ENCODE measurements at regions not wholly inside any gene's neighbourhood (a gene's known extent, or its start where the extent isn't known, plus 50 kb on each side); places are given as distances from the start of the nearest gene placed in this dataset.

GRCh38 chr3:3560591-3561311, 238.5 kb upstream of the LRRN1 start:
- DNase-seq (ENCODE audit: low spot score), result no peak

DNA sequence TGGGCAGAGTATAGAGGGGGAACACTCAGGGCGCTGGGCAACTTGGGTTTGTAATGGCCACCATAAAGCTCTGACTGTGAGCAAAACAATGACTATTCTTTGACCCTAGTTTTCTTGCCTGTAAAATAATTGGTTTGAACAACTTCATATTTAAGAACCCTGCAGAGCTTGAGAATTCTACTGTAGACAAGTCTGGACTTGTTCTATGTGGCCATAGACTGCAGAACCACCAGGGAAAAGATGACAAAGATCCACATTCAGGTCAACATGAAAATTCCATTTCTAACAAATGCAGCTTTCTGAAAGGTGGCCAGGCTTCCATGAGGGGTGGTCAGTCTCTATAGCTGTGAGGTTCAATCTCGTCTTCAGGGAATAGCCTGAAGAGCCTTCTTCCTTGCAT, 239.4 kb upstream of the LRRN1 start:
- DNase-seq (ENCODE audit: low spot score), result no peak

DNA sequence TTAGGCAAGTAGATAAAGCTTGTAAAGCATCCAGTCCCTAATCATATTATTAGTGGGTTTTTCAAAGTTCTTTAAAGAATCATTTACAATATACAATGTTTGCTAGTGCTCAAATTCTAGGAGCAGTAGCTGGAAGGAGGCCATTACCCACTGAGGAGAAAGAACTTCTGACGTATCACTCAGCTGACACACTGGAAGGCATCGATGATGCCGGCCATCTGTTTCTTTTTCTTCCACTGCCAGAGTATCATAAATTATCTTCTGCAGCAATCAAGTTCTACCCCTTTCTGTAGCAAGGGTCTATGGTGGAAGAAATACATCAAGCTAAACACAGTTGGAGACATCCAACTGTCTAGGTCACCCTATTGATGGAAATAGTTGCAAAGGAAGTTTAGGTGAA, 243.2 kb upstream of the LRRN1 start:
- DNase-seq (ENCODE audit: low spot score), result no peak

GRCh38 chr3:3553236-3553635, 246.0 kb upstream of the LRRN1 start:
- no peak for DNase-seq (ENCODE audit: low spot score)

DNA sequence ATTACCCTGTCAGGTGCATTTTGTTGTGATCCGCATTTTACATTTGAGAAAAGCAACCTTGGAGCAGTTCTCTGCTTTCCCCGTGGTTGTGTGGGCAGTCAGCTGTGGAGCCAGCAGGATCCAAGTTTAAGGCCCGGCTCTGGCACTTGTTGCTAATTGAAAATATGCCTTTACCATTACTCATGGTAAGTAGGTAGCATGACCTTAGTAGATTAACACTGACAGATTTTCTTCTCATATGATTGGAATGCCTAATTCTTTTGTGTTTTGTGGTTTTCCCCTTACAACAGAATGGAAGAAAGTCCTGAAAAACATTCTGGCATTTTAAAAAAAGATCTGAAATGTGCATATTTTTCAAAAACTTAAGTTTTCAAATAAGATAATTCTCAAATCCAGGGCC, 246.5 kb upstream of the LRRN1 start:
- DNase-seq (ENCODE audit: low spot score), result no peak

DNA sequence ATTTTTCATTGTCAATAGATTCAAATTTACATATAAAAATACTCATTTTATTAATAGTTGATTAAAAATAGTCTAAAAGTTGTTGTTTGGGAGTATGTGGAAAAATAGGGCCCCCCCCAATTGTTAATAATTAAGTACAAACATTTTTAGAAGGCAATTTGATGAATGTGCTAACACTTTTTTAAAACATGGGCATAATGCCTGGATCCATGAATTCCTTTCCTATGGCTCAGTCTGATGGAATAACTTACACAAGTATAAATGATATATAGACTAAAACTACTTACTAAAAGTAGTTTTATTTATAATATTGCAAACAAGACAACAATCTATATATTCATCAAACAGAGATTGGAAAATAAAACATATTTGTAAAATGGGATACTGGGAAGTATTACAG, 247.2 kb upstream of the LRRN1 start:
- DNase-seq (ENCODE audit: low spot score), result no peak

DNA sequence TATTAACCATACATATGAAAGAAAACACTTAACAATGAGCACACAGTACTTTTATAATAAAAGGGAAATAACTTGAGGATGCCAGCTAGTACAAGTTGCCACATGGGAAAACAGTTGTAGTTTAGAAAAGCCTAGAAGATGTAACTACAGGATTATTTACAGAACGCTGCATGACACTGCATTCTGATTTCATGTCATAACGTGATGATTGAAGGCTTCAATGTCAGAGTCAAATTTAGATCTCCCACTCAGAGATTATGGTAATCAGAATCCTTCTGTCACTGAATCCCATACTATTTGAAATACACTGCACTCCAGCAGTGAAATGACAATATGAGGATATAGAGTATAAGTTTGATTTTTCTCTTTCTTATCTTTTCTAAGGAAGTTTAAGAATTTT, 253.9 kb upstream of the LRRN1 start:
- no peak for DNase-seq (ENCODE audit: low spot score)

GRCh38 chr3:3538451-3538850, 260.8 kb upstream of the LRRN1 start:
- DNase-seq (ENCODE audit: low spot score), result no peak

GRCh38 chr3:3532508-3532907, 266.7 kb upstream of the LRRN1 start:
- no peak for DNase-seq (ENCODE audit: low spot score)

- no peak for DNase-seq (ENCODE audit: low spot score)
Measured at GRCh38 chr3:3531476-3531875, 267.8 kb upstream of the LRRN1 start.

DNA sequence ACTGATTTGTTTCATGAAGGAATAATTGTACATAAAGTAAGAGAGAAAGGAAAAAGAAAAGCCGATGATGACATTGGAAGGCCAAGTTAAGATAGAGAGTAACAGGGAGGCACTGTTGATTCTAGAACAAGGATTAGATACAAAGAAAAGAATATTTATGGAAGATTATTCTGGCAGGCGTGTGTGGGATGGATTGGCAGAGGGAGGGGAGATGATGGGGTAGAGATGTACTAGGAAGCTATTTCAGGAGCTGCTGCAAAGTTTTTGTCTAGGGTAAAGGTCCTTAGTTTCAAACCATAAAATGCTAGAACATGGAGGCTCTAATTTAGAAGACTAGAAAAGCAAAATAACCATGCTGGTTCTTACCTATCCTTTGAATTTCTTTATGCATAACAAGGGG, 280.0 kb upstream of the LRRN1 start:
- no peak for DNase-seq (ENCODE audit: low spot score)

GRCh38 chr3:3516996-3517395, 282.2 kb upstream of the LRRN1 start:
- no peak for DNase-seq (ENCODE audit: low spot score)

DNA sequence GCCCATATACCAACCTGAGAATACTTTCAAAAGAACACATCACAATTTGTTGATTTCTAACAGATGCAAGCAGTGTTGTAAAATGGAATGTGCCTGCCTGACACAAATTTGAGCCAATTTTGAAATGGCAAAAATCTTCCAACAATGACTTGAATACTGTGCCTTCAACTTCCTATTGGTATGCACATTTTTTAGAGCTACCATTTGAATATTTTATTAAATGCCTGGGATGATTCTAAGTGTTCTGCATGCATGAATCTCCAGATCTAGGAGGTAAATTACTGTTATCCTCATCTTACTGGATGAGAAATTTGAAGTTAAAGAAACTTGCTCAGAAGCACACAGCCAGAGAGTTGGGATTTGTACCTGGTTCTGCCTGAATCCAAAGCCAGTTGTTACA, 282.8 kb upstream of the LRRN1 start:
- no peak for DNase-seq (ENCODE audit: low spot score)

DNA sequence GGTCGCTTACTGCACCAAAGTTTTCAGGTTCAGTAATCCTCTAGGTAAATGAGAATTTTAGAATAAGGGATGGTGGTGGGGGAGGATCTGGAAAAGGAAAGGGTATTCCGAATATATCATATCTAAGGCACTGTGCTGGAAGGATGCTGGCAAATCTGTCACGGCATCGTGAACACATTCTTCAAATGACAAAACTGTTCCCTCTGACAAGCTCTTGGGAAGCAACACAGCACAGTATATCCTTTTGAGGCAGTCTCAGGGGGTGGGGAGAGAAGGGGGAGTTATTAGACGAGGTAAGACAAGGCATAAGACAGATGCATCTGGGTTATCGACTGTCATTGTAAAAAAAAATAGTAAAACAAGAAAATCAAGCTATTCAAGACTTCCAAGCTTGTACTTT, 289.6 kb upstream of the LRRN1 start:
- DNase-seq (ENCODE audit: low spot score), result no peak

DNA sequence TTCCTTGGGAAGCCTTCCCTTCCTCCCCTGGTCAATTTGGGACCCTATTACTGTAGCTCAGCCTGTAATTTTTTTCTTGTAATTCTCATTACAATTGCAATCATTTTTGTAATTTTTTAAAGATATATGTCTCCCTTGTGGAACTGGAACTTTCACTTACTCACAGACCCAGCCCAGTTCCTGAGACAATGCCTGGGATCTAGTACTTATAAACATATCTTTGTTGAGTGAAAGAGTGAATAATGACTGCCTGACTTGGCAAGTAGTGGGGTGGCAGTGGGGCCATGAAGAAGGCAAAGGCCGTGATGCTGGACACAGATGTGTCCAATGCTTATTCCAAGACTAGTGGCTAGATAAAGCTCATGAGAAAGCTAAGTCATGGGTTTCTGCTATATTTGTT, 294.5 kb upstream of the LRRN1 start:
- no peak for DNase-seq (ENCODE audit: low spot score)

DNA sequence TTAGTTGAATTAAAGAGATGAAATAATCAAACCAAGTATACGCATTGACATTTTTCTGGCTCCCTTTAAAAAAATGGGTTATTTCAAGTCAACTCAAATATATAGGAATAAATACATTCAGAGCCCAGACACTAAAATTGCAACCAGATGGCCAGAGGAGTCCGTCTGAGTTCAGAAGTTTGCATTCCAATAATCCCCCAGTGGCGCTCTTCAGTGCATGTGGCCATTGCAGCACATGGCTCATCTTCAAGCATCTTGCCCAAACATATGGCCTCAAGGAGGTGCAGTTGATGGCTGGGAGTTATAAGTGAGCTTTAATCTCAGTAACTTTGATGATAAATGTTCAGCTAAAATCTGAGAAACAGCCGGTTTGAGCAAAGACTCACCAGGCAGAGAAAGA, 295.8 kb upstream of the LRRN1 start:
- DNase-seq (ENCODE audit: low spot score), result no peak

- no peak for DNase-seq (ENCODE audit: low spot score)
Measured at GRCh38 chr3:3499987-3500386, 299.2 kb upstream of the LRRN1 start.

DNA sequence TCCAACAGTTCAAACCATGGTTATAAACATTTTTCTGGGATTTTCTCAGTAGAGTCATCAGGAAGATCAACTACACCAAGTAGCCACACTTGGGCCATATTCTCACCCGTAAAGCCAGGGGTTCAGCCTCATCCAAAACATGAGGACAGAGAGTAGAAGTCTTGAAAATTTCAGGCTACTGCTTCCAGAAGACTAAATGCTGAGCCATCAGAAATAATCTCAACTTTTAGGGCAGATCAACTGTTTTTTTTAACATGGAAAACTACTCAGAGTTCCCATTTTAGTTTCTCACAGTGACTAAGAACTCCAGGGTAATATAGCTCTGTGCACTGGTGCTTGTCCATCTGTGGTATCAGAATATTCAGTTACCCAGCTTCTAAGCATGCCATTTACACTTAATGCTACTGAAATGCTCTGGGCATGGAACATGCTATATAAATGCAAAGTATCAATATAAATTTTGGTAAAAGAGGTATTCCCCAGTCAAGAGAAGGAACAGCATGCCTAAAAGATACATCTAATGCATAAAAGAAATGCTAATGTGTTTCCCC, 300.1 kb upstream of the LRRN1 start:
- DNase-seq (ENCODE audit: low spot score), result no peak

GRCh38 chr3:3495611-3496010, 303.6 kb upstream of the LRRN1 start:
- DNase-seq (ENCODE audit: low spot score), result no peak

DNA sequence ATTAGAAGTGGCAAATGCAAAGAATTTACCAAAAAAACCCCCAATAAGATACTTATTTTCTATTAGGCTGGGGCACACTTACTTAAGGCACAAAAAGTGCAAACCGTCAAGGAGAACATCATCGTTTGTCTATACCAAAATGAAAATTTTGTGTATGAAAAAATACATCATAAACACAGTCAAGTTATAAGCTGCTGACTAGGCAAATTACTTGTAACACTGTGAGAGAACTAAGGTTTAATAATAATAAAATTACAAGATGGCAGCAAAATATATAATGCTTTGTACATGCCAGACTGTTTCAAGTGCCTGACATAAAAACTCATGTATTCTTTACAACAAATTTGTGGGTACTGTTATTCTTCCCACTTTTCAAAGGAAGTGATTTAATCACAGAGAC, 297.2 kb upstream of the CRBN start:
- DNase-seq (ENCODE audit: low spot score), result no peak

DNA sequence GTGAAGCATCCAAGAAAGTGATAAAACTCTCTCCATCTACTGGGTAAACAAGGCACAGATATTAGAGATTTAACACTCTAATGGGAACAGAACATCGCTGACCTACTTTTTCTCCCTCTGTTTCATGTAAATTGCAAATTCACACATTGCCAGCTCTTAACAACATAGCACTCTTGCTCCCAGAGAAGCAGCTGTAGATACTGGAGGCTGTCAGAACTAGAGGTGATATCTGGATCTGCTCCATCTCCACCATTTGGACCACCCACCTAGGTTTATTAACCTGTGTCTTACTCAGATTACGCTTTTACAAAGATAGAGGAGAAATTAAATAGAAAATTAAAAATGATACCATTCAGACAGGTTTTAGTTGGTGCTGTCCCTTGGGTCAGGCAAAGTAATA, 289.1 kb upstream of the CRBN start:
- no peak for DNase-seq (ENCODE audit: low spot score)

- DNase-seq (ENCODE audit: low spot score), result no peak
Measured at GRCh38 chr3:3464131-3464530, 284.6 kb upstream of the CRBN start.

DNA sequence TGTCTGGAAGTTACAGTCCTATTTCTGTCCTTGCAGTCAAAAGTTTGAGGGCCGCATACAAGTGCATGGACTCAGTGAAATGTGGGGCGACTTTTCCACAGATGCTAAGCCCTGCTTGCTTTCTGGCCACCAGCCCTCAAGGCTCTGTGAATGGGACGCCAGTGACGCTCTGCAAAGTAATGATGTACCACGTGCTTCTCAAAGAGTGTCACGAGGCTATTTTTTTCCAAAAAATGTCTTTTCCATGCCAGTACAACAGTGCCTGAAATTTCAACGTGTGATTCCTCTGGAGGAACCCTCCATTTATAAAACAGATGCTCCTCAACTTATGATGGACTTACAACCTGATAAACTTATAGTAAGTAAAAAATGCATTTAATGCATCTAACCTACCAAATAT, 281.8 kb upstream of the CRBN start:
- DNase-seq (ENCODE audit: low spot score), result no peak

GRCh38 chr3:3448468-3448867, 269.0 kb upstream of the CRBN start:
- DNase-seq (ENCODE audit: low spot score), result no peak
